PFSK-1 (cell line): ENCODE measurements at regions not wholly inside any gene's neighbourhood (a gene's known extent, or its start where the extent isn't known, plus 50 kb on each side); places are given as distances from the start of the nearest gene placed in this dataset.

Experiments used
- FOXP2 ChIP-seq: optimal IDR thresholded peaks from 2 replicates; pipeline ENCODE3; 2011; ENCODE audit warnings: borderline replicate concordance, control low read depth, inconsistent platforms; ENCODE audit not compliant: insufficient read depth; ENCODE audit errors: extremely low read length, extremely low read depth
- POLR2AphosphoS5 ChIP-seq: IDR thresholded peaks from 2 replicates; pipeline ENCODE4 v1.6.1; 2012; ENCODE audit warnings: low read depth, mild to moderate bottlenecking, control low read depth, low read length, moderate library complexity
- REST ChIP-seq, 2 experiments: IDR thresholded peaks; 2 replicates each; pipeline versions ENCODE4 v1.6.1 to v1.8.0; 2011 to 2012; ENCODE audit warnings: low read depth in 2 of 2, low read length in 2 of 2, control low read depth in 1 of 2, inconsistent platforms in 1 of 2, mild to moderate bottlenecking in 1 of 2, moderate library complexity in 1 of 2; ENCODE audit not compliant: insufficient read depth in 1 of 2
- SIN3A ChIP-seq: IDR thresholded peaks from 2 replicates; pipeline ENCODE4 v1.6.1; 2012; ENCODE audit warnings: mild to moderate bottlenecking, low read length, moderate library complexity, borderline replicate concordance; ENCODE audit not compliant: insufficient read depth
- TAF1 ChIP-seq: IDR thresholded peaks from 2 replicates; pipeline ENCODE4 v1.6.1; 2012; ENCODE audit warnings: low read length, control low read depth, borderline replicate concordance; ENCODE audit not compliant: insufficient read depth

- no peak for TF ChIP-seq REST (IDR thresholded peaks at IDR 0.05; ENCODE audit: insufficient read depth in 1 of 2, low read depth in 2 of 2, low read length in 2 of 2)
Observed at GRCh38 chr1:65725064-65725463, 67.6 kb upstream of the PDE4B start.

GRCh38 chr1:65728504-65728903, 64.2 kb upstream of the PDE4B start:
- TF ChIP-seq TAF1 (no peak), REST (IDR thresholded peaks at IDR 0.05; ENCODE audit: insufficient read depth in 1 of 2, low read depth in 2 of 2, low read length in 2 of 2) (no peak), POLR2AphosphoS5 (no peak), SIN3A (no peak), FOXP2 (no peak)

GRCh38 chr1:65729259-65729658, 63.4 kb upstream of the PDE4B start:
- TF ChIP-seq TAF1: no peak
- TF ChIP-seq SIN3A: no peak
- no peak for TF ChIP-seq REST (IDR thresholded peaks at IDR 0.05; ENCODE audit: insufficient read depth in 1 of 2, low read depth in 2 of 2, low read length in 2 of 2)
- TF ChIP-seq FOXP2: no peak
- TF ChIP-seq POLR2AphosphoS5: no peak

- no peak for TF ChIP-seq POLR2AphosphoS5
- no peak for TF ChIP-seq TAF1
- no peak for TF ChIP-seq FOXP2
- no peak for TF ChIP-seq REST (IDR thresholded peaks at IDR 0.05; ENCODE audit: insufficient read depth in 1 of 2, low read depth in 2 of 2, low read length in 2 of 2)
- TF ChIP-seq SIN3A: no peak
Observed at GRCh38 chr1:65734979-65735378, 57.7 kb upstream of the PDE4B start.

- TF ChIP-seq FOXP2 (no peak), TAF1 (no peak), REST (IDR thresholded peaks at IDR 0.05; ENCODE audit: insufficient read depth in 1 of 2, low read depth in 2 of 2, low read length in 2 of 2) (no peak), POLR2AphosphoS5 (no peak), SIN3A (no peak)
Observed at GRCh38 chr1:65741993-65742392, 50.7 kb upstream of the PDE4B start.
